ENCODE measurements at regions not wholly inside any gene's neighbourhood (a gene's known extent, or its start where the extent isn't known, plus 50 kb on each side); places are given as distances from the start of the nearest gene placed in this dataset.

GRCh38 chrX:63993936-63994335, 208.9 kb upstream of the ARHGEF9 start:
- DNase-seq (ENCODE audit: insufficient read length, low spot score) (no peak), FAIRE-seq (no peak)
- TF ChIP-seq POLR2AphosphoS5 (IDR thresholded peaks at IDR 0.05; ENCODE audit: low read depth, low read length), result no peak

- FAIRE-seq (no peak), DNase-seq (ENCODE audit: insufficient read length, low spot score) (no peak)
- TF ChIP-seq POU2F2 (IDR thresholded peaks at IDR 0.05; ENCODE audit: low read depth, low read length) (no peak), TAF1 (IDR thresholded peaks at IDR 0.05; ENCODE audit: low read depth, low read length) (no peak), SPI1 (IDR thresholded peaks at IDR 0.05; ENCODE audit: low read depth, low read length) (no peak), POLR2AphosphoS5 (IDR thresholded peaks at IDR 0.05; ENCODE audit: low read depth, low read length) (no peak), POLR2A (IDR thresholded peaks at IDR 0.05; ENCODE audit: low read depth, low read length) (no peak), PAX5 (IDR thresholded peaks at IDR 0.05; ENCODE audit: insufficient read depth, low read length, severe bottlenecking) (no peak)
These were observed 200.9 kb upstream of the ARHGEF9 start for GRCh38 chrX:63985906-63986305.

- TF ChIP-seq POU2F2 (IDR thresholded peaks at IDR 0.05; ENCODE audit: low read depth, low read length) (no peak), POLR2A (IDR thresholded peaks at IDR 0.05; ENCODE audit: low read depth, low read length) (no peak), TAF1 (IDR thresholded peaks at IDR 0.05; ENCODE audit: low read depth, low read length) (no peak), POLR2AphosphoS5 (IDR thresholded peaks at IDR 0.05; ENCODE audit: low read depth, low read length) (no peak), PAX5 (IDR thresholded peaks at IDR 0.05; ENCODE audit: insufficient read depth, low read length, severe bottlenecking) (no peak), SPI1 (IDR thresholded peaks at IDR 0.05; ENCODE audit: low read depth, low read length) (no peak)
- no peak for FAIRE-seq
- DNase-seq (ENCODE audit: insufficient read length, low spot score), result no peak
These were observed 194.5 kb upstream of the ARHGEF9 start for GRCh38 chrX:63979480-63979879.

GRCh38 chrX:63967551-63967950, 182.5 kb upstream of the ARHGEF9 start:
- TF ChIP-seq POLR2AphosphoS5 (IDR thresholded peaks at IDR 0.05; ENCODE audit: low read depth, low read length), result no peak
- TF ChIP-seq POU2F2 (IDR thresholded peaks at IDR 0.05; ENCODE audit: low read depth, low read length), result no peak
- TF ChIP-seq POLR2A (IDR thresholded peaks at IDR 0.05; ENCODE audit: low read depth, low read length), result no peak
- no peak for TF ChIP-seq SPI1 (IDR thresholded peaks at IDR 0.05; ENCODE audit: low read depth, low read length)
- no peak for TF ChIP-seq TAF1 (IDR thresholded peaks at IDR 0.05; ENCODE audit: low read depth, low read length)
- no peak for TF ChIP-seq PAX5 (IDR thresholded peaks at IDR 0.05; ENCODE audit: insufficient read depth, low read length, severe bottlenecking)
- DNase-seq (ENCODE audit: insufficient read length, low spot score) (no peak), FAIRE-seq (no peak)

GRCh38 chrX:63963095-63963784, 178.2 kb upstream of the ARHGEF9 start:
- no peak for TF ChIP-seq SPI1 (IDR thresholded peaks at IDR 0.05; ENCODE audit: low read depth, low read length)
- no peak for TF ChIP-seq POLR2A (IDR thresholded peaks at IDR 0.05; ENCODE audit: low read depth, low read length)
- TF ChIP-seq POU2F2 (IDR thresholded peaks at IDR 0.05; ENCODE audit: low read depth, low read length), result no peak
- no peak for TF ChIP-seq PAX5 (IDR thresholded peaks at IDR 0.05; ENCODE audit: insufficient read depth, low read length, severe bottlenecking)
- no peak for TF ChIP-seq TAF1 (IDR thresholded peaks at IDR 0.05; ENCODE audit: low read depth, low read length)
- FAIRE-seq (no peak), DNase-seq (ENCODE audit: insufficient read length, low spot score) (no peak)

GRCh38 chrX:63961964-63962363, 176.9 kb upstream of the ARHGEF9 start:
- no peak for FAIRE-seq
- TF ChIP-seq POLR2A (IDR thresholded peaks at IDR 0.05; ENCODE audit: low read depth, low read length) (no peak), PAX5 (IDR thresholded peaks at IDR 0.05; ENCODE audit: insufficient read depth, low read length, severe bottlenecking) (no peak), POLR2AphosphoS5 (IDR thresholded peaks at IDR 0.05; ENCODE audit: low read depth, low read length) (no peak), TAF1 (IDR thresholded peaks at IDR 0.05; ENCODE audit: low read depth, low read length) (no peak), SPI1 (IDR thresholded peaks at IDR 0.05; ENCODE audit: low read depth, low read length) (no peak), POU2F2 (IDR thresholded peaks at IDR 0.05; ENCODE audit: low read depth, low read length) (no peak)
- no peak for DNase-seq (ENCODE audit: insufficient read length, low spot score)

GRCh38 chrX:63959975-63960374, 175.0 kb upstream of the ARHGEF9 start:
- no peak for TF ChIP-seq SPI1 (IDR thresholded peaks at IDR 0.05; ENCODE audit: low read depth, low read length)
- no peak for TF ChIP-seq POLR2A (IDR thresholded peaks at IDR 0.05; ENCODE audit: low read depth, low read length)
- no peak for TF ChIP-seq PAX5 (IDR thresholded peaks at IDR 0.05; ENCODE audit: insufficient read depth, low read length, severe bottlenecking)
- no peak for TF ChIP-seq TAF1 (IDR thresholded peaks at IDR 0.05; ENCODE audit: low read depth, low read length)
- TF ChIP-seq POLR2AphosphoS5 (IDR thresholded peaks at IDR 0.05; ENCODE audit: low read depth, low read length), result no peak
- no peak for TF ChIP-seq POU2F2 (IDR thresholded peaks at IDR 0.05; ENCODE audit: low read depth, low read length)
- FAIRE-seq (no peak), DNase-seq (ENCODE audit: insufficient read length, low spot score) (no peak)

- no peak for TF ChIP-seq TAF1 (IDR thresholded peaks at IDR 0.05; ENCODE audit: low read depth, low read length)
- no peak for TF ChIP-seq SPI1 (IDR thresholded peaks at IDR 0.05; ENCODE audit: low read depth, low read length)
- no peak for TF ChIP-seq POU2F2 (IDR thresholded peaks at IDR 0.05; ENCODE audit: low read depth, low read length)
- TF ChIP-seq POLR2AphosphoS5 (IDR thresholded peaks at IDR 0.05; ENCODE audit: low read depth, low read length), result no peak
- TF ChIP-seq PAX5 (IDR thresholded peaks at IDR 0.05; ENCODE audit: insufficient read depth, low read length, severe bottlenecking), result no peak
- TF ChIP-seq POLR2A (IDR thresholded peaks at IDR 0.05; ENCODE audit: low read depth, low read length), result no peak
- FAIRE-seq (no peak), DNase-seq (ENCODE audit: insufficient read length, low spot score) (no peak)
These were observed 173.3 kb upstream of the ARHGEF9 start for GRCh38 chrX:63958134-63958865.

- DNase-seq (ENCODE audit: insufficient read length, low spot score) (no peak), FAIRE-seq (no peak)
- TF ChIP-seq TAF1 (IDR thresholded peaks at IDR 0.05; ENCODE audit: low read depth, low read length) (no peak), SPI1 (IDR thresholded peaks at IDR 0.05; ENCODE audit: low read depth, low read length) (no peak), POLR2AphosphoS5 (IDR thresholded peaks at IDR 0.05; ENCODE audit: low read depth, low read length) (no peak), POLR2A (IDR thresholded peaks at IDR 0.05; ENCODE audit: low read depth, low read length) (no peak), POU2F2 (IDR thresholded peaks at IDR 0.05; ENCODE audit: low read depth, low read length) (no peak), PAX5 (IDR thresholded peaks at IDR 0.05; ENCODE audit: insufficient read depth, low read length, severe bottlenecking) (no peak)
These were observed 150.8 kb upstream of the ARHGEF9 start for GRCh38 chrX:63935835-63936234.

Measured in GM12891 (cell line).